ENCODE measurements at regions not wholly inside any gene's neighbourhood (a gene's known extent, or its start where the extent isn't known, plus 50 kb on each side); places are given as distances from the start of the nearest gene placed in this dataset.

DNA sequence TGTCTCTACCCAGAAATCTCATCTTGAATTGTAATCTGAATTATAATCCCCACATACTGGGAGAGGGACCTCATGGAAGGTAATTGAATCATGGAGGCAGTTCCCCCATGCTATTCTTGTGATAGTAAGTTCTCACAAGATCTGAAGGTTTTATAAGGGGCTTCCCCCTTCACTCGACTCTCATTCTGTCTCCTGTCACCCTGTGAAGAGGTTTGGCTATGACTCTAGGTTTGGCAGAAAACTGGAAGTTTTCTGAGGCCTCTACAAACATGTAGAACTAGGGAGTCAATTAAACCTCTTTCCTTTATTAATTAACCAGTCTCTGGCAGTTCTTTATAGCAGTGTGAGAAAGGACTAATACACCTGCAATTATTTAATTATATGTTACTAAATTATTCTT lies 125.2 kb upstream of the TGFBR2 start:
- TF ChIP-seq, protein P1, sequence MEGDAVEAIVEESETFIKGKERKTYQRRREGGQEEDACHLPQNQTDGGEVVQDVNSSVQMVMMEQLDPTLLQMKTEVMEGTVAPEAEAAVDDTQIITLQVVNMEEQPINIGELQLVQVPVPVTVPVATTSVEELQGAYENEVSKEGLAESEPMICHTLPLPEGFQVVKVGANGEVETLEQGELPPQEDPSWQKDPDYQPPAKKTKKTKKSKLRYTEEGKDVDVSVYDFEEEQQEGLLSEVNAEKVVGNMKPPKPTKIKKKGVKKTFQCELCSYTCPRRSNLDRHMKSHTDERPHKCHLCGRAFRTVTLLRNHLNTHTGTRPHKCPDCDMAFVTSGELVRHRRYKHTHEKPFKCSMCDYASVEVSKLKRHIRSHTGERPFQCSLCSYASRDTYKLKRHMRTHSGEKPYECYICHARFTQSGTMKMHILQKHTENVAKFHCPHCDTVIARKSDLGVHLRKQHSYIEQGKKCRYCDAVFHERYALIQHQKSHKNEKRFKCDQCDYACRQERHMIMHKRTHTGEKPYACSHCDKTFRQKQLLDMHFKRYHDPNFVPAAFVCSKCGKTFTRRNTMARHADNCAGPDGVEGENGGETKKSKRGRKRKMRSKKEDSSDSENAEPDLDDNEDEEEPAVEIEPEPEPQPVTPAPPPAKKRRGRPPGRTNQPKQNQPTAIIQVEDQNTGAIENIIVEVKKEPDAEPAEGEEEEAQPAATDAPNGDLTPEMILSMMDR (IDR thresholded peaks at IDR 0.05; ENCODE audit: low read depth, low read length, poor library complexity, severe bottlenecking), result no peak
- TF ChIP-seq EZH2phosphoT487 (IDR thresholded peaks at IDR 0.05; ENCODE audit: borderline replicate concordance, low read length), result no peak

Measured in DOHH2 (cell line).